B cell (primary cell): ENCODE measurements at regions not wholly inside any gene's neighbourhood (a gene's known extent, or its start where the extent isn't known, plus 50 kb on each side); places are given as distances from the start of the nearest gene placed in this dataset.

Source experiments
- ATAC-seq: fragments of 200-7000 bp; cut with Tn5 transposase; one replicate; pipeline ENCODE4 v1.10.0; 2021; ENCODE audit warnings: low read depth, mild to moderate bottlenecking, moderate number of reproducible peaks, moderate library complexity
- CTCF ChIA-PET: fragments of 350-600 bp; sonication (Branson Sonifier 250); formaldehyde crosslinking; loops from one replicate; lab custom pipeline; 2021; ENCODE audit warnings: antibody characterized with exemption, inconsistent platforms; lab: Charles Lee
- POLR2A ChIA-PET: fragments of 350-600 bp; sonication (Branson Sonifier 250); formaldehyde crosslinking; loops from one replicate; lab custom pipeline; 2021; ENCODE audit warnings: antibody characterized with exemption; lab: Charles Lee
- DNase-seq: peaks from one replicate; pipeline ENCODE4 v3.0.0; 2013
- H2AFZ ChIP-seq: 2 replicates; pipeline ENCODE4 v1.6.1; 2012; ENCODE audit warnings: mild to moderate bottlenecking, low read depth, low read length; ENCODE audit not compliant: insufficient read depth, poor library complexity, severe bottlenecking
- H3K27ac ChIP-seq, 2 donors: 1 replicate in 1 of 2; 2 replicates in 1 of 2; pipeline ENCODE4 v1.5.1; 2012 to 2013; ENCODE audit warnings: low read length in 2 of 2, mild to moderate bottlenecking in 2 of 2, moderate library complexity in 1 of 2
- H3K27me3 ChIP-seq, 4 experiments: fragments of 200-600 bp in 1 of 4; sonication (generic) in 1 of 4; replicated peaks in 1 of 4; 1 replicate in 2 of 4; 2 replicates in 2 of 4; pipeline versions ENCODE4 v1.6.1 to v1.7.0; 2013 to 2016; ENCODE audit warnings: low read length in 3 of 4, mild to moderate bottlenecking in 2 of 4, mixed read lengths in 1 of 4, moderate library complexity in 1 of 4; ENCODE audit not compliant: insufficient read depth in 4 of 4, control insufficient read depth in 3 of 4; ENCODE audit errors: control extremely low read depth in 1 of 4
- H3K36me3 ChIP-seq, 2 experiments: replicated peaks in 1 of 2; 1 replicate in 1 of 2; 2 replicates in 1 of 2; pipeline versions ENCODE4 v1.6.1 to v1.7.1; 2013; ENCODE audit warnings: low read length in 1 of 2; ENCODE audit not compliant: insufficient read depth in 2 of 2, control insufficient read depth in 1 of 2; ENCODE audit errors: control extremely low read depth in 1 of 2, extremely low read depth in 1 of 2
- H3K4me1 ChIP-seq, 2 donors: fragments of 200-600 bp in 1 of 2; sonication (generic) in 1 of 2; 1 replicate in 1 of 2; 2 replicates in 1 of 2; pipeline versions ENCODE4 v1.5.1 to v1.6.1; 2013 to 2017; ENCODE audit warnings: low read length in 2 of 2; ENCODE audit not compliant: control insufficient read depth in 2 of 2, insufficient read depth in 2 of 2
- H3K4me2 ChIP-seq: replicated peaks from 2 replicates; pipeline ENCODE3; 2012; ENCODE audit warnings: mild to moderate bottlenecking, low read depth, low read length; ENCODE audit not compliant: poor library complexity, severe bottlenecking
- H3K4me3 ChIP-seq, 5 experiments: fragments of 200-600 bp in 1 of 5; sonication (generic) in 1 of 5; 1 replicate in 3 of 5; 2 replicates in 2 of 5; pipeline versions ENCODE4 v1.5.1 to v1.7.0; 2011 to 2016; ENCODE audit warnings: low read length in 4 of 5, mild to moderate bottlenecking in 4 of 5, low read depth in 2 of 5, control low read depth in 1 of 5, moderate library complexity in 1 of 5; ENCODE audit not compliant: insufficient read depth in 1 of 5; ENCODE audit errors: control extremely low read depth in 1 of 5, extremely low read depth in 1 of 5
- H3K79me2 ChIP-seq: fragments of 200-600 bp; sonication (generic); one replicate; pipeline ENCODE4 v1.6.0; 2016; ENCODE audit warnings: low read length; ENCODE audit not compliant: control insufficient read depth, insufficient read depth
- H3K9ac ChIP-seq: fragments of 200-600 bp; sonication (generic); 2 replicates; pipeline ENCODE4 v1.6.1; 2017; ENCODE audit warnings: mild to moderate bottlenecking, low read length, moderate library complexity
- H3K9me3 ChIP-seq, 3 donors: one replicate each; pipeline versions ENCODE4 v1.6.1 to v1.7.1; 2013; ENCODE audit warnings: low read length in 2 of 3; ENCODE audit not compliant: control insufficient read depth in 2 of 3, insufficient read depth in 1 of 3; ENCODE audit errors: control extremely low read depth in 1 of 3
- H4K20me1 ChIP-seq: 2 replicates; pipeline ENCODE4 v1.6.0; 2012; ENCODE audit warnings: mild to moderate bottlenecking, low read length; ENCODE audit not compliant: insufficient read depth, control insufficient read depth, poor library complexity, severe bottlenecking
- H3K27ac Mint-ChIP-seq: one replicate; pipeline ENCODE4 v1.8.0; 2021; ENCODE audit warnings: mixed read lengths
- H3K27me3 Mint-ChIP-seq: one replicate; pipeline ENCODE4 v1.8.0; 2021; ENCODE audit warnings: mixed read lengths
- H3K4me1 Mint-ChIP-seq: one replicate; pipeline ENCODE4 v1.8.0; 2021; ENCODE audit warnings: mixed read lengths
- H3K4me3 Mint-ChIP-seq: one replicate; pipeline ENCODE4 v1.8.0; 2021; ENCODE audit warnings: mixed read lengths
- H3K9me3 Mint-ChIP-seq: one replicate; pipeline ENCODE4 v1.8.0; 2022; ENCODE audit warnings: mixed read lengths; ENCODE audit not compliant: insufficient read depth
- EZH2 ChIP-seq: IDR thresholded peaks from 2 replicates; pipeline ENCODE4 v1.6.1; 2012; ENCODE audit warnings: borderline replicate concordance, low read depth, mild to moderate bottlenecking, moderate library complexity, low read length; ENCODE audit not compliant: insufficient read depth, poor library complexity, severe bottlenecking
- WGBS: methylation state at CpG from one replicate; pipeline ENCODE4 v1.1.5; 2013; ENCODE audit warnings: missing lambda C conversion rate; ENCODE audit not compliant: insufficient coverage; 5-methylcytosine and 5-hydroxymethylcytosine counted together
- intact Hi-C: fragments of 100-400 bp; cut with micrococcal nuclease; formaldehyde crosslinking; loops from one replicate; pipeline ENCODE4 v1.10.0; 2022
- TF ChIP-seq, protein P1 (sequence below): fragments of 200-600 bp; IDR thresholded peaks from one replicate; pipeline ENCODE4 v1.8.0; 2022; ENCODE audit warnings: antibody characterized with exemption, mild to moderate bottlenecking

- Mint-ChIP-seq H3K27ac (no peak overlapping the region), H3K9me3 (peaks cover 3% of the 10 kb centered on the region), H3K4me1 (no peaks in the 10 kb centered on the region), H3K27me3 (peaks cover 15% of the 10 kb centered on the region), H3K4me3 (no peak overlapping the region)
- Histone ChIP-seq H3K27ac (no peak overlapping the region), H3K79me2 (no peaks in the 10 kb centered on the region), H3K4me2 (no peak overlapping the region), H3K4me3 (no peak overlapping the region), H2AFZ (no peak overlapping the region), H3K36me3 (no peaks in the 10 kb centered on the region), H3K27me3 (no peaks in the 10 kb centered on the region), H3K4me1 (no peaks in the 10 kb centered on the region), H4K20me1 (no peaks in the 10 kb centered on the region), H3K9me3 (peaks cover 0 to 7% (median 4%) of the 10 kb centered on the region in 3 donors), H3K9ac (no peak overlapping the region)
- intact Hi-C loops = no loop called here
- no peak for TF ChIP-seq EZH2
- WGBS = 75% methylated on average over 1 of the region's 1 CpG
- POLR2A ChIA-PET = no interaction called here
- ATAC-seq = no peak
- DNase-seq = no peak
- CTCF ChIA-PET = no interaction called here
Observed at GRCh38 chr3:22898558-22898957, 304.6 kb upstream of the UBE2E2 start.

- TF ChIP-seq, protein P1, sequence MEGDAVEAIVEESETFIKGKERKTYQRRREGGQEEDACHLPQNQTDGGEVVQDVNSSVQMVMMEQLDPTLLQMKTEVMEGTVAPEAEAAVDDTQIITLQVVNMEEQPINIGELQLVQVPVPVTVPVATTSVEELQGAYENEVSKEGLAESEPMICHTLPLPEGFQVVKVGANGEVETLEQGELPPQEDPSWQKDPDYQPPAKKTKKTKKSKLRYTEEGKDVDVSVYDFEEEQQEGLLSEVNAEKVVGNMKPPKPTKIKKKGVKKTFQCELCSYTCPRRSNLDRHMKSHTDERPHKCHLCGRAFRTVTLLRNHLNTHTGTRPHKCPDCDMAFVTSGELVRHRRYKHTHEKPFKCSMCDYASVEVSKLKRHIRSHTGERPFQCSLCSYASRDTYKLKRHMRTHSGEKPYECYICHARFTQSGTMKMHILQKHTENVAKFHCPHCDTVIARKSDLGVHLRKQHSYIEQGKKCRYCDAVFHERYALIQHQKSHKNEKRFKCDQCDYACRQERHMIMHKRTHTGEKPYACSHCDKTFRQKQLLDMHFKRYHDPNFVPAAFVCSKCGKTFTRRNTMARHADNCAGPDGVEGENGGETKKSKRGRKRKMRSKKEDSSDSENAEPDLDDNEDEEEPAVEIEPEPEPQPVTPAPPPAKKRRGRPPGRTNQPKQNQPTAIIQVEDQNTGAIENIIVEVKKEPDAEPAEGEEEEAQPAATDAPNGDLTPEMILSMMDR = no peak
- TF ChIP-seq EZH2 = no peak
- H3K9me3 Mint-ChIP-seq = peaks cover 3% of the 10 kb centered on the region
- no peaks in the 10 kb centered on the region for H3K4me1 ChIP-seq
- H3K4me3 Mint-ChIP-seq = no peak overlapping the region
- H3K27ac ChIP-seq = no peak overlapping the region
- CTCF ChIA-PET = no interaction called here
- H3K9me3 ChIP-seq = peaks cover 0 to 7% (median 4%) of the 10 kb centered on the region in 3 donors
- POLR2A ChIA-PET = no interaction called here
- H4K20me1 ChIP-seq = no peaks in the 10 kb centered on the region
- H3K27ac Mint-ChIP-seq = no peak overlapping the region
- H3K27me3 ChIP-seq = no peaks in the 10 kb centered on the region
- H3K36me3 ChIP-seq = no peaks in the 10 kb centered on the region
- no peak overlapping the region for H3K4me3 ChIP-seq
- DNase-seq (no peak), ATAC-seq (no peak)
- intact Hi-C loops = no loop called here
- WGBS = 100% methylated on average over 2 of the region's 4 CpGs
- H3K4me2 ChIP-seq = no peak overlapping the region
- H3K79me2 ChIP-seq = no peaks in the 10 kb centered on the region
- H3K9ac ChIP-seq = no peak overlapping the region
- H3K4me1 Mint-ChIP-seq = no peaks in the 10 kb centered on the region
- peaks cover 8% of the 10 kb centered on the region for H3K27me3 Mint-ChIP-seq
- H2AFZ ChIP-seq = no peak overlapping the region
Observed at GRCh38 chr3:22899441-22899840, 303.7 kb upstream of the UBE2E2 start.
